Endothelial cell of umbilical vein (primary cell): ENCODE measurements at regions not wholly inside any gene's neighbourhood (a gene's known extent, or its start where the extent isn't known, plus 50 kb on each side); places are given as distances from the start of the nearest gene placed in this dataset.

Source experiments
- BruUV-seq: library from RNA; stranded (reverse); fragments of 400-500 nt; replicated peaks from 2 replicates; lab custom pipeline; 2021; lab: Mats Ljungman, UMichigan
- CTCF ChIA-PET: fragments of 300-600, 350-600 bp; sonication (Branson Sonifier 250); formaldehyde crosslinking; loops from one replicate; lab custom pipeline; 2021; ENCODE audit warnings: antibody characterized with exemption, inconsistent platforms; lab: Charles Lee
- POLR2A ChIA-PET: fragments of 300-600, 350-600 bp; sonication (Branson Sonifier 250); formaldehyde crosslinking; loops from one replicate; lab custom pipeline; 2021; ENCODE audit warnings: antibody characterized with exemption, inconsistent platforms; lab: Charles Lee
- DNase-seq: peaks from one replicate; pipeline ENCODE4 v3.0.0-alpha.2; 2011; ENCODE audit warnings: low read depth, low spot score
- FAIRE-seq: peaks from 2 replicates; lab custom pipeline; 2011; peaks lifted over from hg19 to GRCh38; lab: Jason Lieb, UNC
- H2AFZ ChIP-seq: 2 replicates; pipeline ENCODE4 v1.6.0; 2012; ENCODE audit warnings: low read depth, low read length, control low read depth, inconsistent platforms
- H3K27ac ChIP-seq: 2 replicates; pipeline ENCODE4 v1.5.1; 2011; ENCODE audit warnings: low read depth, mild to moderate bottlenecking, control low read depth, low read length, moderate library complexity; ENCODE audit not compliant: insufficient read depth
- H3K27me3 ChIP-seq, 2 experiments: 2 replicates each; pipeline versions ENCODE4 v1.6.0 to v1.6.1; 2011; ENCODE audit warnings: low read length in 2 of 2, mixed read lengths in 1 of 2; ENCODE audit not compliant: control insufficient read depth in 2 of 2, insufficient read depth in 2 of 2
- H3K36me3 ChIP-seq, 2 experiments: 2 replicates in 1 of 2; 3 replicates in 1 of 2; pipeline ENCODE4 v1.5.1; 2011; ENCODE audit warnings: low read length in 2 of 2, mild to moderate bottlenecking in 1 of 2, moderate library complexity in 1 of 2; ENCODE audit not compliant: control insufficient read depth in 2 of 2, insufficient read depth in 2 of 2; ENCODE audit errors: extremely low read depth in 1 of 2
- H3K4me1 ChIP-seq: 3 replicates; pipeline ENCODE4 v1.5.1; 2011; ENCODE audit warnings: mild to moderate bottlenecking, low read length; ENCODE audit not compliant: control insufficient read depth, insufficient read depth; ENCODE audit errors: extremely low read depth
- H3K4me2 ChIP-seq: 2 replicates; pipeline ENCODE4 v1.6.1; 2011; ENCODE audit warnings: low read length, control low read depth, mixed read lengths; ENCODE audit not compliant: insufficient read depth
- H3K4me3 ChIP-seq, 3 experiments: fragments of 200-600 bp in 1 of 3; sonication (generic), shearing (Covaris generic) in 1 of 3; replicated peaks in 1 of 3; 2 replicates each; pipeline ENCODE4 v1.5.1; 2011 to 2016; ENCODE audit warnings: control low read depth in 3 of 3, low read length in 3 of 3, mild to moderate bottlenecking in 2 of 3, inconsistent platforms in 1 of 3, low read depth in 1 of 3, moderate library complexity in 1 of 3; ENCODE audit not compliant: insufficient read depth in 1 of 3
- H3K79me2 ChIP-seq: 2 replicates; pipeline ENCODE4 v1.6.0; 2012; ENCODE audit warnings: low read length, inconsistent platforms; ENCODE audit not compliant: control insufficient read depth, insufficient read depth
- H3K9ac ChIP-seq: replicated peaks from 2 replicates; pipeline ENCODE3; 2011; ENCODE audit warnings: low read length, control low read depth; ENCODE audit not compliant: insufficient read depth; ENCODE audit errors: extremely low read depth
- H3K9me1 ChIP-seq: replicated peaks from 3 replicates; pipeline ENCODE4 v1.6.0; 2011; ENCODE audit warnings: mild to moderate bottlenecking, low read length; ENCODE audit not compliant: control insufficient read depth, insufficient read depth; ENCODE audit errors: extremely low read depth
- H3K9me3 ChIP-seq: replicated peaks from 2 replicates; pipeline ENCODE4 v1.5.1; 2012; ENCODE audit warnings: low read length, inconsistent platforms; ENCODE audit not compliant: control insufficient read depth, insufficient read depth
- H4K20me1 ChIP-seq: replicated peaks from 2 replicates; pipeline ENCODE3; 2011; ENCODE audit warnings: mild to moderate bottlenecking, low read length; ENCODE audit not compliant: control insufficient read depth, insufficient read depth; ENCODE audit errors: extremely low read depth
- CTCF ChIP-seq, 2 donors: IDR thresholded peaks; 1 replicate in 1 of 2; 2 replicates in 1 of 2; pipeline ENCODE4 v1.5.1; 2011; ENCODE audit warnings: low read length in 2 of 2, mild to moderate bottlenecking in 2 of 2, moderate library complexity in 2 of 2, control low read depth in 1 of 2, inconsistent platforms in 1 of 2, low read depth in 1 of 2; ENCODE audit not compliant: insufficient read depth in 1 of 2; ENCODE audit errors: extremely low read depth in 1 of 2
- EZH2 ChIP-seq: IDR thresholded peaks from 2 replicates; pipeline ENCODE4 v1.6.1; 2012; ENCODE audit warnings: borderline replicate concordance, low read depth, mild to moderate bottlenecking, moderate library complexity, low read length, inconsistent platforms; ENCODE audit not compliant: severe bottlenecking
- FOS ChIP-seq: IDR thresholded peaks from 2 replicates; pipeline ENCODE4 v1.6.1; 2011; ENCODE audit warnings: mild to moderate bottlenecking, low read length, moderate library complexity, borderline replicate concordance; ENCODE audit not compliant: insufficient read depth
- GATA2 ChIP-seq: IDR thresholded peaks from 2 replicates; pipeline ENCODE4 v1.7.0; 2011; ENCODE audit warnings: low read depth, mild to moderate bottlenecking, moderate library complexity, mixed read lengths, low read length; ENCODE audit not compliant: insufficient read length, insufficient read depth
- JUN ChIP-seq: IDR thresholded peaks from 2 replicates; pipeline ENCODE4 v1.6.1; 2011; ENCODE audit warnings: borderline replicate concordance, low read depth; ENCODE audit not compliant: insufficient read length, insufficient read depth
- MAX ChIP-seq: IDR thresholded peaks from 2 replicates; pipeline ENCODE4 v1.6.1; 2011; ENCODE audit not compliant: insufficient read depth, insufficient read length
- MYC ChIP-seq: IDR thresholded peaks from one replicate; pipeline ENCODE4 v1.6.1; 2011; ENCODE audit warnings: mild to moderate bottlenecking, low read depth, low read length
- POLR2A ChIP-seq: IDR thresholded peaks from 2 replicates; pipeline ENCODE4 v1.6.1; 2012; ENCODE audit warnings: low read depth, mild to moderate bottlenecking, control low read depth, low read length
- POLR2AphosphoS5 ChIP-seq: IDR thresholded peaks from 2 replicates; pipeline ENCODE4 v1.6.1; 2012; ENCODE audit warnings: low read depth, mild to moderate bottlenecking, control low read depth, low read length, moderate library complexity; ENCODE audit not compliant: insufficient read depth
- dilution Hi-C: fragments of 300-500 bp; cut with MboI; formaldehyde crosslinking; loops from one replicate; pipeline ENCODE4 v1.15.0; 2019; ENCODE audit warnings: low sequenced_read_pairs; ENCODE audit not compliant: extremely low pct_ligation_motif_present
- intact Hi-C: fragments of 100-400 bp; cut with micrococcal nuclease; formaldehyde crosslinking; loops from one replicate; pipeline ENCODE4 v1.10.0; 2022

DNA sequence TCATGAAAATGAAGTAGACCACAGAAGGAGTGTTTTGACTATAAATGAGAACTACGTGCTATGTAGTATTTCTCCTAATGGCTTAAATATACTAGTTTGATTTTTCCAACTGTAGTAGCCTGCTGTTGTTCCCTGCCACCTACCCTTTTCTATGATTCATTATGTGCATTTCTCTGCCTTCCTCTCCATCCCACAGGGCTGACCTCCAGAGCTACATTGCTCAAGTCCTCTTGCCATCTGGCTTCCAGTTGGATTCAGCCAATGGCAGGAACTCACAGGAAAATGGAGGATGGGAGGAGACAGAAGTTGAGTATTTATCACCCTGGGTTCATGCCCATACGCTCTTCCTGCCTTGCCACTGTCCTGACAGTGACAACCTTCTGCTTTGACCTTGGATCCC lies 515.3 kb downstream of the SOX5 start:
- no TSS peak for BruUV-seq
- Histone ChIP-seq H2AFZ (no peak overlapping the region), H4K20me1 (no peaks in the 10 kb centered on the region), H3K4me2 (no peak overlapping the region), H3K4me3 (no peak overlapping the region), H3K9me1 (no peaks in the 10 kb centered on the region), H3K27ac (no peak overlapping the region), H3K9ac (no peak overlapping the region), H3K79me2 (no peaks in the 10 kb centered on the region), H3K9me3 (no peaks in the 10 kb centered on the region), H3K4me1 (no peaks in the 10 kb centered on the region), H3K27me3 (no peaks in the 10 kb centered on the region), H3K36me3 (no peaks in the 10 kb centered on the region)
- dilution Hi-C loops: no loop called here
- DNase-seq (no peak), FAIRE-seq (no peak)
- intact Hi-C loops: no loop called here
- CTCF ChIA-PET: no interaction called here
- TF ChIP-seq JUN (no peak), MYC (no peak), POLR2AphosphoS5 (no peak), FOS (no peak), GATA2 (no peak), POLR2A (no peak), CTCF (IDR thresholded peaks at IDR 0.05; ENCODE audit: extremely low read depth in 1 of 2, insufficient read depth in 1 of 2, low read depth in 1 of 2, low read length in 2 of 2) (no peak)
- POLR2A ChIA-PET: no interaction called here

GRCh38 chr12:23446746-23447145 lies 502.7 kb downstream of the SOX5 start:
- Histone ChIP-seq H3K9me1 (no peaks in the 10 kb centered on the region), H3K79me2 (no peaks in the 10 kb centered on the region), H3K4me1 (no peaks in the 10 kb centered on the region), H2AFZ (no peak overlapping the region), H3K36me3 (no peaks in the 10 kb centered on the region), H3K9me3 (no peaks in the 10 kb centered on the region), H4K20me1 (no peaks in the 10 kb centered on the region), H3K27me3 (no peaks in the 10 kb centered on the region), H3K4me3 (no peak overlapping the region), H3K27ac (no peak overlapping the region), H3K4me2 (no peak overlapping the region), H3K9ac (no peak overlapping the region)
- CTCF ChIA-PET: no interaction called here
- TF ChIP-seq JUN: no peak
- no peak for TF ChIP-seq MYC
- TF ChIP-seq FOS: no peak
- TF ChIP-seq EZH2: no peak
- TF ChIP-seq POLR2AphosphoS5: no peak
- TF ChIP-seq CTCF (IDR thresholded peaks at IDR 0.05; ENCODE audit: extremely low read depth in 1 of 2, insufficient read depth in 1 of 2, low read depth in 1 of 2, low read length in 2 of 2): no peak
- TF ChIP-seq POLR2A: no peak
- no peak for TF ChIP-seq GATA2
- TF ChIP-seq MAX: no peak
- no peak for FAIRE-seq
- POLR2A ChIA-PET: no interaction called here
- no TSS peak for BruUV-seq
- intact Hi-C loops (no loop called here), dilution Hi-C loops (no loop called here)
- DNase-seq: no peak
